ENCODE measurements at regions not wholly inside any gene's neighbourhood (a gene's known extent, or its start where the extent isn't known, plus 50 kb on each side); places are given as distances from the start of the nearest gene placed in this dataset.
A peak's percentile ranks its signal among the peaks of the same experiment; 100 is the strongest.

DNA sequence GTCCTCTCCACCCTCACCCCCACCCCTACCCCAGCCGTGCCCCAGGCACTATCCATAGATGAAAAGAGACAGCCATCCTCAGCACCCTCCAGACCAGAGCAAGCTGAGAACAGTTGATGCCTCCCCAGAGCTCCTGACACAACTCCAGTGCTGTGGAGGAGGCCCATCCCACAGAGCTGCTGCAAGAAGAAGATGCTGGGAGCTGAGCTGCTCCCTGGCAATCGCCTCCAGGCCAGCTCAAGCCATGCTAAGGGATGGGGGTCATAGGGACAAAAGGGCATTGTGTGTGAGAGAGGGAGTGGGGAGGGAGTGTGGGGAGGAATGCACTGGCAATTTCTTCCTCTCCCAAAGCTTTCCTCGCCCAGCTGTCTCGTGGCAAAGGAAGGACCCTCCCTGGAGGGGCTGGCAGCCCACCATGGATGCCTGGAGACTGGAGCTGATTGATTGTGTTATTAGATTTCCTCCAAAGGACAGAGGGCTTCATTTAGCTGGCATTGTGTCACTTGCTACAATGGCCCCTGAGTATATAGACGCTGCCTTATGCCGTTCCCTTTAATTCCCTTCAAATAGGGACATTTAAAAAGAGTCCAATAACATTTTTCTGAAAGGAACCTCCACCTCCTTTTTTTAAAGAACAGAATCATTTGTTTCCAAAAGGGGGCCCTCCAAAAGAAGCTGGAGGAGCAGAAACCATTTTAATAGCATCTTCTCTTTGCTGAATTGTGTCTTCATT, 476.4 kb downstream of the FOXO1 start:
- H3K9me3 ChIP-seq (ENCODE audit: low read depth), result no peaks in the 10 kb centered on the region
- H2AFZ ChIP-seq, result no peak overlapping the region
- H3K4me2 ChIP-seq, result peak overlapping the region; percentile 38
- peak; percentile 45 for DNase-seq (ENCODE audit: low spot score)
- TF ChIP-seq EZH2phosphoT487 (IDR thresholded peaks at IDR 0.05; ENCODE audit: low read depth, severe bottlenecking, unreplicated experiment) (no peak), EZH2 (IDR thresholded peaks at IDR 0.05; ENCODE audit: borderline replicate concordance) (no peak)
- TF ChIP-seq, protein P1, sequence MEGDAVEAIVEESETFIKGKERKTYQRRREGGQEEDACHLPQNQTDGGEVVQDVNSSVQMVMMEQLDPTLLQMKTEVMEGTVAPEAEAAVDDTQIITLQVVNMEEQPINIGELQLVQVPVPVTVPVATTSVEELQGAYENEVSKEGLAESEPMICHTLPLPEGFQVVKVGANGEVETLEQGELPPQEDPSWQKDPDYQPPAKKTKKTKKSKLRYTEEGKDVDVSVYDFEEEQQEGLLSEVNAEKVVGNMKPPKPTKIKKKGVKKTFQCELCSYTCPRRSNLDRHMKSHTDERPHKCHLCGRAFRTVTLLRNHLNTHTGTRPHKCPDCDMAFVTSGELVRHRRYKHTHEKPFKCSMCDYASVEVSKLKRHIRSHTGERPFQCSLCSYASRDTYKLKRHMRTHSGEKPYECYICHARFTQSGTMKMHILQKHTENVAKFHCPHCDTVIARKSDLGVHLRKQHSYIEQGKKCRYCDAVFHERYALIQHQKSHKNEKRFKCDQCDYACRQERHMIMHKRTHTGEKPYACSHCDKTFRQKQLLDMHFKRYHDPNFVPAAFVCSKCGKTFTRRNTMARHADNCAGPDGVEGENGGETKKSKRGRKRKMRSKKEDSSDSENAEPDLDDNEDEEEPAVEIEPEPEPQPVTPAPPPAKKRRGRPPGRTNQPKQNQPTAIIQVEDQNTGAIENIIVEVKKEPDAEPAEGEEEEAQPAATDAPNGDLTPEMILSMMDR (IDR thresholded peaks at IDR 0.05; ENCODE audit: poor library complexity), result no peak
- H3K36me3 ChIP-seq (replicated peaks; ENCODE audit: insufficient read depth, low read depth), result no peaks in the 10 kb centered on the region
- H3K4me3 ChIP-seq, result no peak overlapping the region
- H3K27ac ChIP-seq, result peak overlapping the region; percentile 80
- WGBS (ENCODE audit: low lambda C conversion rate, missing lambda C conversion rate), result 63% methylated on average over 6 of the region's 6 CpGs
- H4K20me1 ChIP-seq (ENCODE audit: insufficient read depth, poor library complexity, severe bottlenecking), result no peaks in the 10 kb centered on the region
- no peaks in the 10 kb centered on the region for H3K9me2 ChIP-seq (replicated peaks; ENCODE audit: insufficient read depth)
- H3K27me3 ChIP-seq, result no peaks in the 10 kb centered on the region
- H3K4me1 ChIP-seq (ENCODE audit: insufficient read depth), result peaks cover 20% of the 10 kb centered on the region
- H3K79me2 ChIP-seq, result no peaks in the 10 kb centered on the region

DNA sequence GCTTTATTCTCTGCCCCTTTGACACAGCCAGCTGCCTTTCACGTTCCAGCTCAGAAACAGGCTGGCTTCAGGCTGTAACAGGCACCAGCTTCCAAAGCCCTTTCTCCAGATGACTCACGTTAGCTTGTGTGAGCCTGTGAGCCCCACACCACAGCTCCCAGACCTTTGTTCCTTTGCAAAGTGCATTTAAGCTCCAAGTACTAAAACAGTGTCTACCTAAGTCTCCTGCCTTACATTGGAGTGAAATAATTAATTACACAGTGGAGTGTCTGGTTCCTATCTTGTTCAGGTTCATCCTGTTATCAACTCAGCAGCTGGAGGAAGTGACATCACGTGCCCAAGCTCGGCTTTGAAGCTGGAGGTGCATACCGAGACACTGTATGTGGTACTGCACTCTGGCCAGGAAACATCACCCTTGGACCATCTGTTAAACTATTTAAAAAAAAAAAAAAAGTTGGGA, 475.8 kb downstream of the FOXO1 start:
- Histone ChIP-seq H3K4me3 (no peak overlapping the region), H3K79me2 (no peaks in the 10 kb centered on the region), H3K27me3 (no peaks in the 10 kb centered on the region), H3K9me3 (ENCODE audit: low read depth) (no peaks in the 10 kb centered on the region), H3K4me2 (peak overlapping the region; percentile 38), H2AFZ (no peak overlapping the region), H3K27ac (peak overlapping the region; percentile 80), H3K4me1 (ENCODE audit: insufficient read depth) (peaks cover 20% of the 10 kb centered on the region), H4K20me1 (ENCODE audit: insufficient read depth, poor library complexity, severe bottlenecking) (no peaks in the 10 kb centered on the region), H3K9me2 (replicated peaks; ENCODE audit: insufficient read depth) (no peaks in the 10 kb centered on the region), H3K36me3 (replicated peaks; ENCODE audit: insufficient read depth, low read depth) (no peaks in the 10 kb centered on the region)
- WGBS (ENCODE audit: low lambda C conversion rate, missing lambda C conversion rate), result 12% methylated on average over 5 of the region's 5 CpGs
- TF ChIP-seq EZH2phosphoT487 (IDR thresholded peaks at IDR 0.05; ENCODE audit: low read depth, severe bottlenecking, unreplicated experiment), result peak; percentile 65
- TF ChIP-seq, protein P1 (IDR thresholded peaks at IDR 0.05; ENCODE audit: poor library complexity), result no peak
- TF ChIP-seq EZH2 (IDR thresholded peaks at IDR 0.05; ENCODE audit: borderline replicate concordance), result no peak
- DNase-seq (ENCODE audit: low spot score), result peak; percentile 86

DNA sequence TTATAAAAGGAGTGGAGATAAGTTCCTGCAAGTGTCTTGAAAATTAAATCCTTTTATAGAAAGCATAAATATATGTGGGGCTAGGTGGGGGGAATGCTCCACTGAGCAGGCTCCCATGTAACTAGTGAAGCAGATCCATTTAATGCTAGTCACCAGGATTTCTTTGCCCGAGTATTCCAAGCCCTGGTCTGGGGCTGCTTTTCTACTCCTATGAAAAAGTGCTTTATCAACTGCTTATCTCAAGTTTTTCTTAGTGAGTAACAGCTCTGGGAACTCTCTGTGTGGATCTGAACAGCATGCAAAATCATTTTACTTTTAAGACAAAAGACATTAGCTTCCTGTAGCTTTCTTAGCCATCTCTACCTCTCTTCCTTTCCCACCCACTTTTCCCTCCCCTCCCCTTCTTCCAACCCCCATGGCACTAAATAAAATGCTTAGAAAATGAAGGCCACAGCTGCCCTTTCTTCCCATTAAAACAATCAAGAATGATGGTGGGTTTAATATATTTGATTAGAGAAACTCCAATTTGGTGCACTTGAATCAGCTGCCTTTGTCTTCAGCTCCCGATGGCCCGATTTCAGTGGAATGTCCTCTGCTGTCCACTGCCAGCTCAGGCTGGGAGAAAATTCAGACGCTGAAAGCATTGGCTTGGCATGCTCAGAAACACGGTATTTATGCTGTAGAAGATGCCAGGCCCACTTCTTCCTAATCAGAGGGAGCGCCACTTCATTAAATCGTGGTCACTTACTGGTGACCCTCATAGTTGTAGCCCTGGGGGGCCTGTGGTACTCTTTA, 475.1 kb downstream of the FOXO1 start:
- H3K4me2 ChIP-seq, result peak overlapping the region; percentile 38
- no peak overlapping the region for H2AFZ ChIP-seq
- H4K20me1 ChIP-seq (ENCODE audit: insufficient read depth, poor library complexity, severe bottlenecking), result no peaks in the 10 kb centered on the region
- no peak for TF ChIP-seq EZH2phosphoT487 (IDR thresholded peaks at IDR 0.05; ENCODE audit: low read depth, severe bottlenecking, unreplicated experiment)
- TF ChIP-seq, protein P1 (IDR thresholded peaks at IDR 0.05; ENCODE audit: poor library complexity), result no peak
- TF ChIP-seq EZH2 (IDR thresholded peaks at IDR 0.05; ENCODE audit: borderline replicate concordance), result no peak
- no peaks in the 10 kb centered on the region for H3K36me3 ChIP-seq (replicated peaks; ENCODE audit: insufficient read depth, low read depth)
- no peak overlapping the region for H3K4me3 ChIP-seq
- no peaks in the 10 kb centered on the region for H3K9me3 ChIP-seq (ENCODE audit: low read depth)
- H3K27ac ChIP-seq, result peak overlapping the region; percentile 80
- WGBS (ENCODE audit: low lambda C conversion rate, missing lambda C conversion rate), result 69% methylated on average over 7 of the region's 7 CpGs
- no peaks in the 10 kb centered on the region for H3K27me3 ChIP-seq
- no peaks in the 10 kb centered on the region for H3K9me2 ChIP-seq (replicated peaks; ENCODE audit: insufficient read depth)
- H3K4me1 ChIP-seq (ENCODE audit: insufficient read depth), result peaks cover 20% of the 10 kb centered on the region
- no peaks in the 10 kb centered on the region for H3K79me2 ChIP-seq
- peak; percentile 31 for DNase-seq (ENCODE audit: low spot score)
